ENCODE measurements at regions not wholly inside any gene's neighbourhood (a gene's known extent, or its start where the extent isn't known, plus 50 kb on each side); places are given as distances from the start of the nearest gene placed in this dataset.
"Not testable (repeated sequence)": the region's sequence is repeated elsewhere in the genome, so short reads cannot be mapped to it uniquely, and the experiment has no call there.

DNA sequence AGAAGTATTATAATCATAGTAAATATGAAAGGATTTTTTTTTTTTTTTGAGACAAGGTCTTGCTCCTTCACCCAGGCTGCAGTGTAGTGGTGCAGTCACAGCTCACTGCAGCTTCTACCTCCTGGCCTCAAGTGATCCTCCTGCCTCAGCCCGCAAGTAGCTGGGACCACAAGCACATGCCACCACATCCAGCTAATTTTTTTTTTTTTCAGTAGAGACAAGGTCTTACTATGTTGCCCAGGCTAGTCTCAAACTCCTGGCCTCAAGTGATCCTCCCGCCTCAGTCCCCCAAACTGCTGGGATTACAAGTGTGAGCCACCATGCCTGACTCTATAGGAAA lies 86.2 kb upstream of the FOXN2 start:
- 95 to 100% (median 96%) methylated on average over 2 of the region's 2 CpGs for WGBS, 3 donors
- Histone ChIP-seq H3K36me3 (ENCODE audit: insufficient read depth in 1 of 2, low read depth in 1 of 2) (no peaks in the 10 kb centered on the region), H3K4me3 (no peak overlapping the region), H3K27me3 (ENCODE audit: insufficient read depth in 3 of 3, low read length in 2 of 3) (no peaks in the 10 kb centered on the region), H3K27ac (no peak overlapping the region), H3K4me1 (no peaks in the 10 kb centered on the region), H3K9me3 (no peaks in the 10 kb centered on the region)
- DNase-seq (no peak), ATAC-seq (no peak)
- intact Hi-C loops (cut with DNase I) = no loop called here
- TF ChIP-seq, protein P1, sequence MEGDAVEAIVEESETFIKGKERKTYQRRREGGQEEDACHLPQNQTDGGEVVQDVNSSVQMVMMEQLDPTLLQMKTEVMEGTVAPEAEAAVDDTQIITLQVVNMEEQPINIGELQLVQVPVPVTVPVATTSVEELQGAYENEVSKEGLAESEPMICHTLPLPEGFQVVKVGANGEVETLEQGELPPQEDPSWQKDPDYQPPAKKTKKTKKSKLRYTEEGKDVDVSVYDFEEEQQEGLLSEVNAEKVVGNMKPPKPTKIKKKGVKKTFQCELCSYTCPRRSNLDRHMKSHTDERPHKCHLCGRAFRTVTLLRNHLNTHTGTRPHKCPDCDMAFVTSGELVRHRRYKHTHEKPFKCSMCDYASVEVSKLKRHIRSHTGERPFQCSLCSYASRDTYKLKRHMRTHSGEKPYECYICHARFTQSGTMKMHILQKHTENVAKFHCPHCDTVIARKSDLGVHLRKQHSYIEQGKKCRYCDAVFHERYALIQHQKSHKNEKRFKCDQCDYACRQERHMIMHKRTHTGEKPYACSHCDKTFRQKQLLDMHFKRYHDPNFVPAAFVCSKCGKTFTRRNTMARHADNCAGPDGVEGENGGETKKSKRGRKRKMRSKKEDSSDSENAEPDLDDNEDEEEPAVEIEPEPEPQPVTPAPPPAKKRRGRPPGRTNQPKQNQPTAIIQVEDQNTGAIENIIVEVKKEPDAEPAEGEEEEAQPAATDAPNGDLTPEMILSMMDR (IDR thresholded peaks at IDR 0.05) = no peak

DNA sequence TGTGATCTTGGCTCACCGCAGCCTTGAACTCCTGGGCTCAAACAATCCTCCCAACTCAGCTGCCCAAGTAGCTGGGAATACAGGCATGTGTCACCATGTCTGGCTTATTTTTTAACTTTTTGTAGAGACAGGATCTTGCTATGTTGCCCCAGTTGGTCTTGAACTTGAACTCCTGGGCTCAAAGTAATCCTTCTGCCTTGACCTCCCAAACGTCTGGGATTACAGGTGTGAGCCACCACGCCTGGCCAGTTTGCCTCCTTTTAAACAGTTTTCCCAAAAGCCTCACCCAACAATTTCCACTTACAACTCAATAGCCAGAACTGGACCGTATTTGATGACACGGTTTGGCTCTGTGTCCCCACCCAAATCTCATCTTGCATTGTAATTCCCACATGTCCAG lies 85.4 kb upstream of the FOXN2 start:
- WGBS, 3 donors = 90 to 93% (median 93%) methylated on average over 5 of the region's 5 CpGs
- TF ChIP-seq, protein P1 (IDR thresholded peaks at IDR 0.05) = no peak
- no peak for ATAC-seq
- intact Hi-C loops (cut with DNase I) = no loop called here
- no peak for DNase-seq
- Histone ChIP-seq H3K4me3 (no peak overlapping the region), H3K27me3 (ENCODE audit: insufficient read depth in 3 of 3, low read length in 2 of 3) (no peaks in the 10 kb centered on the region), H3K9me3 (no peaks in the 10 kb centered on the region), H3K4me1 (no peaks in the 10 kb centered on the region), H3K36me3 (ENCODE audit: insufficient read depth in 1 of 2, low read depth in 1 of 2) (no peaks in the 10 kb centered on the region), H3K27ac (no peak overlapping the region)

DNA sequence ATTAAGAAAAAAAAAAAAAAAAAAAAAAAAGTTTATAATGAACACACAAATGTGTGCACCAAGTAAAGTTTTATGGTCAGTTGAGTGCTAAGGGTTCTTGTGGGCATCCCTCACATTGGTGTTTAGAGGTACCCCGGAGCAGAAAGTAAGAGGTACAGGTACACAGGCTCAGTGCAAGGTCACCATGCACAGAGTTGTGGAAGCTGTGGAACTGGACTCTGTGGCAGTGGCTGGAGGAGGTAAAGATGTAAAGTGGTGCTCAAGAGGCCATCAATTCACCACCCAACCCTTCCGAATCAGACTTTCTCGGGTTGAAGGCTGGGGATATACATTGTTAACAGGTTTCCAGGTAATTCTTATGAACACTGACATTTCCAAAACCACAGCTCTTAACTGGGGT lies 83.6 kb upstream of the FOXN2 start:
- Histone ChIP-seq H3K9me3 (no peaks in the 10 kb centered on the region), H3K36me3 (ENCODE audit: insufficient read depth in 1 of 2, low read depth in 1 of 2) (no peaks in the 10 kb centered on the region), H3K27me3 (ENCODE audit: insufficient read depth in 3 of 3, low read length in 2 of 3) (no peaks in the 10 kb centered on the region), H3K4me3 (no peak overlapping the region), H3K27ac (no peak overlapping the region), H3K4me1 (peaks cover 4% of the 10 kb centered on the region)
- no peak for ATAC-seq
- TF ChIP-seq, protein P1 (IDR thresholded peaks at IDR 0.05) = no peak
- 97 to 100% (median 99%) methylated on average over 3 of the region's 3 CpGs for WGBS, 3 donors
- intact Hi-C loops (cut with DNase I) = no loop called here
- no peak for DNase-seq

DNA sequence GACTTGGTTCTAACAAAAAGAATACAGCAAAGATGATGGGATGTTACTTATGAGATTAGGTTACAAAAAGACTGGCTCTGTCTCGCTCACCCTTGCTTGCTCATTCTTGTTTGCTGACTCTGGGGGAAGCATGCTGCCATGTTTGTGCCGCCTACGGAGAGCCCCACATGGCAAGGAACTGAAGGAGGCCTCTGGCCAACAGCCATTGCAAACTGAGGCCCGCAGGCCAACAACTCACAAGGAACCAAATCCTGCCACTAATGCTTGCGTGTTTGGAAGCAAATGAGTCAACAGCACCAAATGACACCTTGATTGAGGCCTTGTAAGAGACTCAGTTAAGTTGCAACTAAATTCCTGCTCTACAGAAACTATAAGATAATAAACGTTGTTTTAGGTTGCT lies 82.1 kb upstream of the FOXN2 start:
- TF ChIP-seq, protein P1 (IDR thresholded peaks at IDR 0.05) = no peak
- no peak for DNase-seq
- Histone ChIP-seq H3K4me1 (peaks cover 4% of the 10 kb centered on the region), H3K9me3 (no peaks in the 10 kb centered on the region), H3K27me3 (ENCODE audit: insufficient read depth in 3 of 3, low read length in 2 of 3) (no peaks in the 10 kb centered on the region), H3K4me3 (no peak overlapping the region), H3K36me3 (ENCODE audit: insufficient read depth in 1 of 2, low read depth in 1 of 2) (no peaks in the 10 kb centered on the region), H3K27ac (no peak overlapping the region)
- no peak for ATAC-seq
- intact Hi-C loops (cut with DNase I) = no loop called here
- 77 to 86% (median 85%) methylated on average over 6 of the region's 6 CpGs for WGBS, 3 donors

DNA sequence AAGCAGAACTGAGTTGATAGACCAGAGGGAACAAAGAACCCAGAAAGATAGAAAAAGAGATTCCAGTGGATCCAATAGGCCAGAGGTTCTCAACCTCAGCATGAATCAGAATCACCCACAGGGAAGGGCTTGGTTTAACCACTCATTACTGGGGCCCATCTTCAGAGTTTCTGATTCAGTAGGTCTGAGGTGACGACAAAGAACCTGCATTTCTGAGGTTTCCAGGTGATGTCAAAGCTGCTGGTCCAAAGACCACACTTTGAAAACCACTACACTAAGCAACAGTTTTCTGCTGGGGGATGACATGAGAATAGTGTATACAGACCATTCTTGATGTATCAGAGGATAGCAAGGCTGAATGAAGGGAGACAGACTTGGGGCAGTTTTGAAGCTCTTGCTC lies 81.5 kb upstream of the FOXN2 start:
- H3K4me1 ChIP-seq = peaks cover 4% of the 10 kb centered on the region
- H3K36me3 ChIP-seq (ENCODE audit: insufficient read depth in 1 of 2, low read depth in 1 of 2) = no peaks in the 10 kb centered on the region
- no peaks in the 10 kb centered on the region for H3K27me3 ChIP-seq (ENCODE audit: insufficient read depth in 3 of 3, low read length in 2 of 3)
- no peak for ATAC-seq
- no peaks in the 10 kb centered on the region for H3K9me3 ChIP-seq
- H3K27ac ChIP-seq = no peak overlapping the region
- TF ChIP-seq, protein P1 (IDR thresholded peaks at IDR 0.05) = no peak
- no peak for DNase-seq
- intact Hi-C loops (cut with DNase I) = no loop called here
- 94 to 100% (median 100%) methylated on average over 1 of the region's 1 CpG for WGBS, 3 donors
- H3K4me3 ChIP-seq = no peak overlapping the region

DNA sequence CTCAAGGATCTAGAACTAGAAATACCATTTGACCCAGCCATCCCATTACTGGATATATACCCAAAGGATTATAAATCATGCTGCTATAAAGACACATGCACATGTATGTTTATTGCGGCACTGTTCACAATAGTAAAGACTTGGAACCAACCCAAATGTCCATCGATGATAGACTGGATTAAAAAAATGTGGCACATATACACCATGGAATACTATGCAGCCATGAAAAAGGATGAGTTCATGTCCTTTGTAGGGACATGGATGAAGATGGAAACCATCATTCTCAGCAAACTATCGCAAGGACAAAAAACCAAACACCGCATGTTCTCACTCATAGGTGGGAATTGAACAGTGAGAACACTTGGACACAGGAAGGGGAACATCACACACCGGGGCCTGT lies 80.7 kb upstream of the FOXN2 start:
- intact Hi-C loops (cut with DNase I); ATAC-seq: not testable (repeated sequence)

More for the DNA sequence above, 80.7 kb upstream of the FOXN2 start:
- H3K36me3 ChIP-seq (ENCODE audit: insufficient read depth in 1 of 2, low read depth in 1 of 2); H3K27me3 ChIP-seq (ENCODE audit: insufficient read depth in 3 of 3, low read length in 2 of 3); DNase-seq; H3K4me1 ChIP-seq; H3K9me3 ChIP-seq; H3K4me3 ChIP-seq; H3K27ac ChIP-seq: not testable (repeated sequence)
- 79 to 96% (median 87%) methylated on average over 2 to 5 of the region's 5 CpGs for WGBS, 3 donors

All from psoas muscle (tissue), 7 donors.